Panc1 (cell line): ENCODE measurements at regions not wholly inside any gene's neighbourhood (a gene's known extent, or its start where the extent isn't known, plus 50 kb on each side); places are given as distances from the start of the nearest gene placed in this dataset.

Experiments
- ATAC-seq: fragments of 200-7000 bp; cut with Tn5 transposase; 2 replicates; pipeline ENCODE4 v1.9.1; 2020; ENCODE audit warnings: mild to moderate bottlenecking, moderate library complexity
- BruUV-seq: library from RNA; stranded (reverse); fragments of 400-500 nt; replicated peaks from 2 replicates; lab custom pipeline; 2021; lab: Mats Ljungman, UMichigan
- CTCF ChIA-PET: fragments of 300-600 bp; sonication (Branson Sonifier 250); formaldehyde crosslinking; loops from one replicate; lab custom pipeline; 2022; ENCODE audit warnings: antibody characterized with exemption; lab: Charles Lee
- POLR2A ChIA-PET: fragments of 300-600 bp; sonication (Branson Sonifier 250); formaldehyde crosslinking; loops from one replicate; lab custom pipeline; 2022; ENCODE audit warnings: antibody characterized with exemption; lab: Charles Lee
- DNase-seq: peaks from one replicate; pipeline ENCODE4 v3.0.0-alpha.2; 2010; ENCODE audit warnings: low read depth, low spot score
- H3K27ac ChIP-seq: 2 replicates; pipeline ENCODE4 v1.5.1; 2011; ENCODE audit warnings: mild to moderate bottlenecking, low read length, inconsistent platforms
- H3K27me3 ChIP-seq: fragments of 200-500 bp; sonication (Bioruptor generic); 2 replicates; pipeline ENCODE4 v1.6.0; 2014; ENCODE audit warnings: low read length, inconsistent platforms; ENCODE audit not compliant: control insufficient read depth, insufficient read depth
- H3K36me3 ChIP-seq: fragments of 200-500 bp; sonication (Bioruptor generic); 2 replicates; pipeline ENCODE4 v1.5.1; 2014; ENCODE audit warnings: inconsistent platforms, mild to moderate bottlenecking, low read length, moderate library complexity; ENCODE audit not compliant: control insufficient read depth, insufficient read depth
- H3K4me1 ChIP-seq: 2 replicates; pipeline ENCODE4 v1.5.1; 2011; ENCODE audit warnings: inconsistent platforms, mild to moderate bottlenecking, low read length, moderate library complexity; ENCODE audit not compliant: control insufficient read depth, insufficient read depth
- H3K4me3 ChIP-seq, 2 experiments: 2 replicates each; pipeline ENCODE4 v1.5.1; 2011 to 2012; ENCODE audit warnings: low read depth in 2 of 2, low read length in 2 of 2, mild to moderate bottlenecking in 2 of 2, inconsistent platforms in 1 of 2, moderate library complexity in 1 of 2
- H3K9me3 ChIP-seq: fragments of 200-500 bp; sonication (Bioruptor generic); 2 replicates; pipeline ENCODE4 v1.5.1; 2014; ENCODE audit warnings: low read depth, mild to moderate bottlenecking, inconsistent platforms, low read length, moderate library complexity; ENCODE audit not compliant: control insufficient read depth, insufficient read depth
- POLR2AphosphoS5 ChIP-seq: IDR thresholded peaks from 2 replicates; pipeline ENCODE4 v1.6.1; 2012; ENCODE audit warnings: mild to moderate bottlenecking, low read depth, low read length, moderate library complexity
- SIN3A ChIP-seq: IDR thresholded peaks from 2 replicates; pipeline ENCODE4 v1.6.1; 2012; ENCODE audit warnings: low read depth, mild to moderate bottlenecking, low read length, moderate library complexity, borderline replicate concordance; ENCODE audit not compliant: insufficient read depth
- TCF7L2 ChIP-seq: IDR thresholded peaks from 2 replicates; pipeline ENCODE4 v1.6.1; 2011; ENCODE audit warnings: mild to moderate bottlenecking, low read depth, low read length, inconsistent platforms
- in situ Hi-C: cut with HindIII; loops from 2 replicates; pipeline ENCODE4 v1.10.0; 2016; ENCODE audit warnings: low sequenced_read_pairs, low pct_unique_long_range_greater_than_20kb
- intact Hi-C: fragments of 100-400 bp; cut with micrococcal nuclease; formaldehyde crosslinking; loops from one replicate; pipeline ENCODE4 v1.10.0; 2022; ENCODE audit not compliant: unreplicated experiment
- TF ChIP-seq, protein P1 (sequence below): fragments of 450-650 bp; IDR thresholded peaks from 2 replicates; pipeline ENCODE4 v1.5.1; 2017; ENCODE audit warnings: mild to moderate bottlenecking
- TF ChIP-seq, protein P2 (sequence below), 2 experiments: IDR thresholded peaks; 2 replicates each; pipeline ENCODE4 v1.6.1; 2011 to 2012; ENCODE audit warnings: low read depth in 2 of 2, control low read depth in 1 of 2, low read length in 1 of 2, mild to moderate bottlenecking in 1 of 2, moderate library complexity in 1 of 2; ENCODE audit not compliant: insufficient read depth in 1 of 2

DNA sequence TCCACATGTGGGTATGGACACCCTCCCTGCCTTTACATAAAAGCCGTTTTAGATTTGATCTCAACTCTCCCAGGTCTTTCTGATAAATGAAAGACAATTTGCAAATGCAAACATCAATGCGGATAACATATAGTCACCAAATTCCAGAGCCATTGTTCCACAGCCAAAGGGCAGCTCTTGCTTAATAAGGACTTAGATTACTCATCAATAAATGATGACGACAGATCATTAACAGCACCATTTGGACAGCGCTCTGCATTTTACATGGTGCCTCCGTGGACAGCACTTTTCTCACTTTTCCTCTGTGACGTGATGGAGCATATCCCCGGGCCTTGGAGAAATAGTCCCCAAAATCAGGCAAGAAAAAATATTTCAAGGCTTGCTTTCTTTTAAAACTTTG lies 370.3 kb upstream of the CELF2 start:
- no peak for ATAC-seq
- Histone ChIP-seq H3K27ac (no peak overlapping the region), H3K27me3 (no peaks in the 10 kb centered on the region), H3K9me3 (no peaks in the 10 kb centered on the region), H3K4me1 (no peaks in the 10 kb centered on the region), H3K36me3 (no peaks in the 10 kb centered on the region), H3K4me3 (no peak overlapping the region)
- BruUV-seq, result no TSS peak
- intact Hi-C loops (no loop called here), in situ Hi-C loops (no loop called here)
- no peak for DNase-seq
- CTCF ChIA-PET, result no interaction called here
- TF ChIP-seq SIN3A (no peak), TCF7L2 (no peak), POLR2AphosphoS5 (no peak)
- TF ChIP-seq, protein P1, sequence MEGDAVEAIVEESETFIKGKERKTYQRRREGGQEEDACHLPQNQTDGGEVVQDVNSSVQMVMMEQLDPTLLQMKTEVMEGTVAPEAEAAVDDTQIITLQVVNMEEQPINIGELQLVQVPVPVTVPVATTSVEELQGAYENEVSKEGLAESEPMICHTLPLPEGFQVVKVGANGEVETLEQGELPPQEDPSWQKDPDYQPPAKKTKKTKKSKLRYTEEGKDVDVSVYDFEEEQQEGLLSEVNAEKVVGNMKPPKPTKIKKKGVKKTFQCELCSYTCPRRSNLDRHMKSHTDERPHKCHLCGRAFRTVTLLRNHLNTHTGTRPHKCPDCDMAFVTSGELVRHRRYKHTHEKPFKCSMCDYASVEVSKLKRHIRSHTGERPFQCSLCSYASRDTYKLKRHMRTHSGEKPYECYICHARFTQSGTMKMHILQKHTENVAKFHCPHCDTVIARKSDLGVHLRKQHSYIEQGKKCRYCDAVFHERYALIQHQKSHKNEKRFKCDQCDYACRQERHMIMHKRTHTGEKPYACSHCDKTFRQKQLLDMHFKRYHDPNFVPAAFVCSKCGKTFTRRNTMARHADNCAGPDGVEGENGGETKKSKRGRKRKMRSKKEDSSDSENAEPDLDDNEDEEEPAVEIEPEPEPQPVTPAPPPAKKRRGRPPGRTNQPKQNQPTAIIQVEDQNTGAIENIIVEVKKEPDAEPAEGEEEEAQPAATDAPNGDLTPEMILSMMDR, result no peak
- TF ChIP-seq, protein P2, sequence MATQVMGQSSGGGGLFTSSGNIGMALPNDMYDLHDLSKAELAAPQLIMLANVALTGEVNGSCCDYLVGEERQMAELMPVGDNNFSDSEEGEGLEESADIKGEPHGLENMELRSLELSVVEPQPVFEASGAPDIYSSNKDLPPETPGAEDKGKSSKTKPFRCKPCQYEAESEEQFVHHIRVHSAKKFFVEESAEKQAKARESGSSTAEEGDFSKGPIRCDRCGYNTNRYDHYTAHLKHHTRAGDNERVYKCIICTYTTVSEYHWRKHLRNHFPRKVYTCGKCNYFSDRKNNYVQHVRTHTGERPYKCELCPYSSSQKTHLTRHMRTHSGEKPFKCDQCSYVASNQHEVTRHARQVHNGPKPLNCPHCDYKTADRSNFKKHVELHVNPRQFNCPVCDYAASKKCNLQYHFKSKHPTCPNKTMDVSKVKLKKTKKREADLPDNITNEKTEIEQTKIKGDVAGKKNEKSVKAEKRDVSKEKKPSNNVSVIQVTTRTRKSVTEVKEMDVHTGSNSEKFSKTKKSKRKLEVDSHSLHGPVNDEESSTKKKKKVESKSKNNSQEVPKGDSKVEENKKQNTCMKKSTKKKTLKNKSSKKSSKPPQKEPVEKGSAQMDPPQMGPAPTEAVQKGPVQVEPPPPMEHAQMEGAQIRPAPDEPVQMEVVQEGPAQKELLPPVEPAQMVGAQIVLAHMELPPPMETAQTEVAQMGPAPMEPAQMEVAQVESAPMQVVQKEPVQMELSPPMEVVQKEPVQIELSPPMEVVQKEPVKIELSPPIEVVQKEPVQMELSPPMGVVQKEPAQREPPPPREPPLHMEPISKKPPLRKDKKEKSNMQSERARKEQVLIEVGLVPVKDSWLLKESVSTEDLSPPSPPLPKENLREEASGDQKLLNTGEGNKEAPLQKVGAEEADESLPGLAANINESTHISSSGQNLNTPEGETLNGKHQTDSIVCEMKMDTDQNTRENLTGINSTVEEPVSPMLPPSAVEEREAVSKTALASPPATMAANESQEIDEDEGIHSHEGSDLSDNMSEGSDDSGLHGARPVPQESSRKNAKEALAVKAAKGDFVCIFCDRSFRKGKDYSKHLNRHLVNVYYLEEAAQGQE (IDR thresholded peaks at IDR 0.05; ENCODE audit: insufficient read depth in 1 of 2, low read depth in 2 of 2, low read length in 1 of 2), result no peak
- POLR2A ChIA-PET, result no interaction called here

DNA sequence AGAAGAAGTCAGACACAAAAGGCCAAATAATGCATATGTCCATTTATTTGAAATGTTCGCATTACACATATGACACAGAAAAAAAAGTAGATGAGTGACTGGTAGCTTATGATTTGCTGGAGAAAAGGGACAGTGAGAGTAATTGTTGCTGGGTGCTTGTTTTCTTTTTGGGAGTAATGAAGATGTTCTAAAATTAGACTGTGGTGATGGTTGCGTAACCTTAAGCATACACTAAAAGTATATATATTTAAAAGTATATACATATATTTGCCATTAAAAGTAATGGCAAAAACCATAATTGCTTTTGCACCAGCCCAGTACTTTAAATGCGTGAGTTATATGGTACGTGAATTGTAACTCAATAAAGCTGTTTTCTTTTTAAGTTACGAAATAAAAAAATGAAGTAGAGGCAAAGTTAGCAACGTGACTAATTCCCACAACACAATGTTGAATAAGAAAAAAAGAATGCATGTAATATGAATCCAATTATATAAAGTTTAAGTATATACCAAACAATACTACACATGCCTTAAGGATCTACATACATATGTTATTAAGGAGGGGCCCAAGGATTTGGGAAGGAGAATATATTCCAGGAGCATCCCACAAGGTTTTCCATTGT lies 360.4 kb upstream of the CELF2 start:
- TF ChIP-seq, protein P1, result no peak
- TF ChIP-seq, protein P2 (IDR thresholded peaks at IDR 0.05; ENCODE audit: insufficient read depth in 1 of 2, low read depth in 2 of 2, low read length in 1 of 2), result no peak
- TF ChIP-seq TCF7L2 (no peak), POLR2AphosphoS5 (no peak), SIN3A (no peak)
- Histone ChIP-seq H3K36me3 (no peaks in the 10 kb centered on the region), H3K27ac (no peak overlapping the region), H3K4me3 (no peak overlapping the region), H3K4me1 (no peaks in the 10 kb centered on the region), H3K27me3 (no peaks in the 10 kb centered on the region), H3K9me3 (no peaks in the 10 kb centered on the region)
- ChIA-PET CTCF (no interaction called here), POLR2A (no interaction called here)
- BruUV-seq, result no TSS peak
- DNase-seq (no peak), ATAC-seq (no peak)
- intact Hi-C loops, result no loop called here
- in situ Hi-C loops, result no loop called here
